OCI-LY1 (cell line): ENCODE measurements at regions not wholly inside any gene's neighbourhood (a gene's known extent, or its start where the extent isn't known, plus 50 kb on each side); places are given as distances from the start of the nearest gene placed in this dataset.

Experiments used
- EZH2 ChIP-seq: fragments of 200-600 bp; sonication (generic), shearing (Covaris generic); IDR thresholded peaks from 2 replicates; pipeline ENCODE4 v1.8.0; 2017; ENCODE audit warnings: borderline replicate concordance, mixed run types, mild to moderate bottlenecking, antibody characterized with exemption, low read length, moderate library complexity, mixed read lengths
- TF ChIP-seq, protein P1 (sequence below): fragments of 200-600 bp; sonication (generic), shearing (Covaris generic); IDR thresholded peaks from 2 replicates; pipeline ENCODE4 v1.5.1; 2017; ENCODE audit warnings: mild to moderate bottlenecking, antibody characterized with exemption, low read length, moderate library complexity, mixed read lengths

DNA sequence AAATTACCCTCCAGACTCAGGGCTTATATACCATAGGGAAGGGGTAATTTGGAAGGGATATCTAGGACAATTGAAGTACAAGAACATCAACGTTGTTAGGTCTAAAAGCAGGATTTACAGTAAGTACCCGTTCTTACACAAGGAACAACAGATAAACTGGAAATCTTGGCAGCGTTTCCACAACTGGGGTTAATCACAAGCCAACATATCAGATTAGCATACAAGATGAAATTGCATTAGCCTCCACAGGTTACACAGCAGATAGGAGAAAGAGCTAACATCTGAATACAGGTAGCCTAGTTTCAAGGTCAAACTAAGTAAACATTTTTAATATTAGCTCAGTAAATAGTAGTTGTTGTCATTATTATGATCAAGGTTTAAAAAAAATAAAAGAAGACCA is 1214.0 kb upstream of the PCDH20 start:
- TF ChIP-seq, protein P1, sequence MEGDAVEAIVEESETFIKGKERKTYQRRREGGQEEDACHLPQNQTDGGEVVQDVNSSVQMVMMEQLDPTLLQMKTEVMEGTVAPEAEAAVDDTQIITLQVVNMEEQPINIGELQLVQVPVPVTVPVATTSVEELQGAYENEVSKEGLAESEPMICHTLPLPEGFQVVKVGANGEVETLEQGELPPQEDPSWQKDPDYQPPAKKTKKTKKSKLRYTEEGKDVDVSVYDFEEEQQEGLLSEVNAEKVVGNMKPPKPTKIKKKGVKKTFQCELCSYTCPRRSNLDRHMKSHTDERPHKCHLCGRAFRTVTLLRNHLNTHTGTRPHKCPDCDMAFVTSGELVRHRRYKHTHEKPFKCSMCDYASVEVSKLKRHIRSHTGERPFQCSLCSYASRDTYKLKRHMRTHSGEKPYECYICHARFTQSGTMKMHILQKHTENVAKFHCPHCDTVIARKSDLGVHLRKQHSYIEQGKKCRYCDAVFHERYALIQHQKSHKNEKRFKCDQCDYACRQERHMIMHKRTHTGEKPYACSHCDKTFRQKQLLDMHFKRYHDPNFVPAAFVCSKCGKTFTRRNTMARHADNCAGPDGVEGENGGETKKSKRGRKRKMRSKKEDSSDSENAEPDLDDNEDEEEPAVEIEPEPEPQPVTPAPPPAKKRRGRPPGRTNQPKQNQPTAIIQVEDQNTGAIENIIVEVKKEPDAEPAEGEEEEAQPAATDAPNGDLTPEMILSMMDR, result no peak
- no peak for TF ChIP-seq EZH2
